ENCODE measurements at regions not wholly inside any gene's neighbourhood (a gene's known extent, or its start where the extent isn't known, plus 50 kb on each side); places are given as distances from the start of the nearest gene placed in this dataset.
A peak's percentile ranks its signal among the peaks of the same experiment; 100 is the strongest.
"Not testable (repeated sequence)": the region's sequence is repeated elsewhere in the genome, so short reads cannot be mapped to it uniquely, and the experiment has no call there.

GRCh38 chr5:110865400-110866094, 126.7 kb downstream of the SLC25A46 start:
- in situ Hi-C loops (cut with MboI; ENCODE audit: low pct_unique_long_range_greater_than_20kb, low sequenced_read_pairs, unreplicated experiment) = no loop called here
- peak; percentile 39 for DNase-seq (ENCODE audit: low spot score)
- peak; percentile 53 for TF ChIP-seq CTCF (IDR thresholded peaks at IDR 0.05; ENCODE audit: extremely low read depth, insufficient read depth, missing control alignments)

- DNase-seq (ENCODE audit: low spot score) = no peak
- in situ Hi-C loops (cut with MboI; ENCODE audit: low pct_unique_long_range_greater_than_20kb, low sequenced_read_pairs, unreplicated experiment) = no loop called here
- no peak for TF ChIP-seq CTCF (IDR thresholded peaks at IDR 0.05; ENCODE audit: extremely low read depth, insufficient read depth, missing control alignments)
Measured at GRCh38 chr5:110869927-110870326, 131.1 kb downstream of the SLC25A46 start.

- TF ChIP-seq CTCF (IDR thresholded peaks at IDR 0.05; ENCODE audit: extremely low read depth, insufficient read depth, missing control alignments) = no peak
- in situ Hi-C loops (cut with MboI; ENCODE audit: low pct_unique_long_range_greater_than_20kb, low sequenced_read_pairs, unreplicated experiment) = no loop called here
- no peak for DNase-seq (ENCODE audit: low spot score)
Measured at GRCh38 chr5:110872200-110872599, 133.4 kb downstream of the SLC25A46 start.

- in situ Hi-C loops (cut with MboI; ENCODE audit: low pct_unique_long_range_greater_than_20kb, low sequenced_read_pairs, unreplicated experiment) = no loop called here
- no peak for TF ChIP-seq CTCF (IDR thresholded peaks at IDR 0.05; ENCODE audit: extremely low read depth, insufficient read depth, missing control alignments)
- DNase-seq (ENCODE audit: low spot score) = no peak
Measured at GRCh38 chr5:110872963-110873362, 134.2 kb downstream of the SLC25A46 start.

- in situ Hi-C loops (cut with MboI; ENCODE audit: low pct_unique_long_range_greater_than_20kb, low sequenced_read_pairs, unreplicated experiment) = no loop called here
- no peak for DNase-seq (ENCODE audit: low spot score)
- TF ChIP-seq CTCF (IDR thresholded peaks at IDR 0.05; ENCODE audit: extremely low read depth, insufficient read depth, missing control alignments) = no peak
Measured at GRCh38 chr5:110873773-110874437, 135.1 kb downstream of the SLC25A46 start.

GRCh38 chr5:110875115-110875514, 136.3 kb downstream of the SLC25A46 start:
- DNase-seq (ENCODE audit: low spot score); in situ Hi-C loops (cut with MboI; ENCODE audit: low pct_unique_long_range_greater_than_20kb, low sequenced_read_pairs, unreplicated experiment): not testable (repeated sequence)

GRCh38 chr5:110878115-110878514, 139.3 kb downstream of the SLC25A46 start:
- DNase-seq (ENCODE audit: low spot score) = no peak
- in situ Hi-C loops (cut with MboI; ENCODE audit: low pct_unique_long_range_greater_than_20kb, low sequenced_read_pairs, unreplicated experiment) = no loop called here

More at GRCh38 chr5:110878115-110878514, 139.3 kb downstream of the SLC25A46 start:
- no peak for TF ChIP-seq CTCF (IDR thresholded peaks at IDR 0.05; ENCODE audit: extremely low read depth, insufficient read depth, missing control alignments)
